ENCODE measurements at regions not wholly inside any gene's neighbourhood (a gene's known extent, or its start where the extent isn't known, plus 50 kb on each side); places are given as distances from the start of the nearest gene placed in this dataset.

DNA sequence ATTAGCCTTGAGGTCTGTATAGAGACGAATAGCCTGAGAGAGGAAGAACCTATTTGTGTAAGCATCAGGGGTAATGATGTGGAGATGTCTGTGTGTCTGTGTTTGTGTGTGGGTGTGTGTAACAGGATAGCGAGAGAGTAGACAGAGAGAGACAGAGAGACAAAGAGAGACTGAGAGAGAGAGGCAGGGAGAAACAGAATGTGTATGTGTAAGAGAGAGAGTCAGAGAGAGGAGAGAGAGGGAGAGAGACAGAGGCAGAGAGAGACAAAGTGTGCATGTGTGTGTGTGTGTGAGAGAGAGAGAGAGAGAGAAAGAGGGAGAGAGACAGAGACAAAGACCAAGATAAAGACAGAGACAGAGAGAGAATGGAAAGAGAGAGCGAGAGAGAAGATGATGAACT lies 396.1 kb downstream of the PAX1 start:
- FAIRE-seq (no peak), DNase-seq (ENCODE audit: low read depth in 1 of 2, low spot score in 2 of 2) (no peak)
- H3K4me2 ChIP-seq (ENCODE audit: insufficient read depth in 1 of 2, low read depth in 2 of 2, low read length in 2 of 2), result no peak overlapping the region
- H2BK20ac ChIP-seq (ENCODE audit: low read length), result no peak overlapping the region
- H3K23ac ChIP-seq (ENCODE audit: insufficient read length), result no peak overlapping the region
- H3K79me2 ChIP-seq (ENCODE audit: control insufficient read depth in 1 of 2, insufficient read depth in 2 of 2, low read length in 2 of 2), result no peaks in the 10 kb centered on the region
- no peaks in the 10 kb centered on the region for H3K27me3 ChIP-seq (replicated peaks in 1 of 4; ENCODE audit: control insufficient read depth in 3 of 4, extremely low read depth in 1 of 4, insufficient read depth in 3 of 4, low read length in 3 of 4)
- H3K9ac ChIP-seq (replicated peaks in 1 of 4; ENCODE audit: extremely low read depth in 1 of 4, low read depth in 3 of 4, low read length in 3 of 4), result no peak overlapping the region
- no peak overlapping the region for H2BK15ac ChIP-seq (ENCODE audit: low read length)
- no peak overlapping the region for H3K4ac ChIP-seq (replicated peaks; ENCODE audit: insufficient read length, low read depth, low read length)
- no peak overlapping the region for H2BK5ac ChIP-seq (ENCODE audit: low read depth, low read length)
- no peak overlapping the region for H4K8ac ChIP-seq (ENCODE audit: extremely low read depth, insufficient read depth, low read length)
- H4K20me1 ChIP-seq (replicated peaks in 1 of 2; ENCODE audit: control insufficient read depth in 1 of 2, insufficient read depth in 2 of 2, low read length in 2 of 2), result no peaks in the 10 kb centered on the region
- CTCF ChIA-PET (ENCODE audit: partially characterized antibody), result no interaction called here
- WGBS, 2 experiments (ENCODE audit: extremely low coverage in 1 of 2, insufficient coverage in 1 of 2, insufficient read length in 1 of 2, insufficient replicate concordance in 2 of 2, low coverage in 1 of 2, low lambda C conversion rate in 2 of 2, missing lambda C conversion rate in 1 of 2), result 89% methylated on average over 3 of the region's 3 CpGs; no CpG with 5 or more reads in 1 of the 2 experiments
- no peak overlapping the region for H3K4me3 ChIP-seq (ENCODE audit: extremely low read depth in 1 of 4, insufficient read depth in 2 of 4, low read depth in 3 of 4, low read length in 4 of 4)
- no peaks in the 10 kb centered on the region for H3K79me1 ChIP-seq (ENCODE audit: low read depth, low read length)
- TF ChIP-seq CHD2 (IDR thresholded peaks at IDR 0.05; ENCODE audit: low read length) (no peak), BACH1 (IDR thresholded peaks at IDR 0.05; ENCODE audit: low read length) (no peak), YY1 (IDR thresholded peaks at IDR 0.05; ENCODE audit: low read depth, low read length) (no peak)
- no peaks in the 10 kb centered on the region for H3K9me3 ChIP-seq (ENCODE audit: insufficient read depth in 2 of 2, low read depth in 1 of 2, low read length in 1 of 2)
- POLR2A ChIA-PET (ENCODE audit: partially characterized antibody), result no interaction called here
- H2AK5ac ChIP-seq (ENCODE audit: low read depth, low read length), result no peak overlapping the region
- no peak overlapping the region for H3K56ac ChIP-seq (replicated peaks; ENCODE audit: insufficient read length, low read depth, low read length)
- no peak overlapping the region for H2AFZ ChIP-seq (ENCODE audit: low read length)
- no peak overlapping the region for H4K5ac ChIP-seq (ENCODE audit: insufficient read length, low read depth, low read length)
- H3K27ac ChIP-seq (ENCODE audit: low read depth, low read length), result no peak overlapping the region
- no peak overlapping the region for H2BK12ac ChIP-seq (ENCODE audit: low read depth, low read length)
- no peak overlapping the region for H2BK120ac ChIP-seq (replicated peaks; ENCODE audit: low read depth, low read length)
- peaks cover 1% of the 10 kb centered on the region; the same call in 1 of the 2 replicates for H3K23me2 ChIP-seq (ENCODE audit: low read depth, low read length)
- no peak overlapping the region for H3K18ac ChIP-seq (ENCODE audit: extremely low read depth, low read length)
- no peak overlapping the region for H3K14ac ChIP-seq (ENCODE audit: insufficient read length)
- H3K36me3 ChIP-seq (ENCODE audit: control insufficient read depth in 2 of 4, insufficient read depth in 4 of 4, low read length in 3 of 4), result no peaks in the 10 kb centered on the region
- no peak overlapping the region for H4K91ac ChIP-seq (replicated peaks; ENCODE audit: insufficient read length, low read length)
- H3K4me1 ChIP-seq (replicated peaks in 1 of 4; ENCODE audit: control insufficient read depth in 3 of 4, insufficient read depth in 4 of 4, low read length in 3 of 4), result no peaks in the 10 kb centered on the region

Data from H1 (cell line).